ENCODE measurements at regions not wholly inside any gene's neighbourhood (a gene's known extent, or its start where the extent isn't known, plus 50 kb on each side); places are given as distances from the start of the nearest gene placed in this dataset.

DNA sequence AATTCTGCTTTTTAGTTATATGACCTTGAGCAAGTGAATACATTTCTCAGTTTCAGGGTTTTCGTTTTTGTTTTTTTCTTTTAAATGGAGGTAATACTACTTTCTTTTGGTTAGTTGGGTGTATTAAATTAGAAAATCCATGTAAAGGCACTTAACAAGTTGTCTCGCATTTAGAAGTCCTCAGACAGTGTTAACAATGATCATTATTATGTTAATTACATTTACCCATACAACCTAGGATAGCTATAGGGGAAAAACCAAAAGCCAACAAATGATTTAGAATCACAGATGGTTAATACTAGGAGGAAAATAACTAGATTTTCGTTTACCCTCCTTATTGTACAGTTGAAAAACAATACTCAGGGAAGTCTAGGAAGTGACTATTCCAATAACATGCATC lies 972.2 kb upstream of the WWC1 start:
- ChIA-PET CTCF (no interaction called here), POLR2A (no interaction called here)
- TF ChIP-seq, protein P1, sequence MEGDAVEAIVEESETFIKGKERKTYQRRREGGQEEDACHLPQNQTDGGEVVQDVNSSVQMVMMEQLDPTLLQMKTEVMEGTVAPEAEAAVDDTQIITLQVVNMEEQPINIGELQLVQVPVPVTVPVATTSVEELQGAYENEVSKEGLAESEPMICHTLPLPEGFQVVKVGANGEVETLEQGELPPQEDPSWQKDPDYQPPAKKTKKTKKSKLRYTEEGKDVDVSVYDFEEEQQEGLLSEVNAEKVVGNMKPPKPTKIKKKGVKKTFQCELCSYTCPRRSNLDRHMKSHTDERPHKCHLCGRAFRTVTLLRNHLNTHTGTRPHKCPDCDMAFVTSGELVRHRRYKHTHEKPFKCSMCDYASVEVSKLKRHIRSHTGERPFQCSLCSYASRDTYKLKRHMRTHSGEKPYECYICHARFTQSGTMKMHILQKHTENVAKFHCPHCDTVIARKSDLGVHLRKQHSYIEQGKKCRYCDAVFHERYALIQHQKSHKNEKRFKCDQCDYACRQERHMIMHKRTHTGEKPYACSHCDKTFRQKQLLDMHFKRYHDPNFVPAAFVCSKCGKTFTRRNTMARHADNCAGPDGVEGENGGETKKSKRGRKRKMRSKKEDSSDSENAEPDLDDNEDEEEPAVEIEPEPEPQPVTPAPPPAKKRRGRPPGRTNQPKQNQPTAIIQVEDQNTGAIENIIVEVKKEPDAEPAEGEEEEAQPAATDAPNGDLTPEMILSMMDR (IDR thresholded peaks at IDR 0.05; ENCODE audit: control extremely low read depth, extremely low read depth, low read depth, missing control alignments) = no peak
- no peak for DNase-seq (ENCODE audit: extremely low spot score)

DNA sequence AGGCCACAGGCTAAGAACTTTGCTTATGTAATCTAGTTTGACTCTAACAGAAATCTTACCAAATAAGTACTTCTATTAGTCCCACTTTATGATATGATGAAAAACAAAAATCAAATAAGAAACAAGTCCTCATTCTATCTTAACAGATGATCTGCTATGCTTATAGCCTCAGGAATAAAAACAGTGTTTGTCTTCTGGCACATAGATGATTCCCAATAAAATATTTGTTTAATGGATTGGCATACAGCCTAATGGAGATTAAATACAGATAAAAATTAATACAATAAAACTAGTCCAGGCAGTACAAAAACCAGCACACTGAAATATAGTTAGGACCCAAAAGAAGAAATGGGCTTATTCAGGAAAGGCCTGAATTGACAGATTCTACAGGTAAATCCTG lies 971.4 kb upstream of the WWC1 start:
- TF ChIP-seq, protein P1 (IDR thresholded peaks at IDR 0.05; ENCODE audit: control extremely low read depth, extremely low read depth, low read depth, missing control alignments) = no peak
- ChIA-PET CTCF (no interaction called here), POLR2A (no interaction called here)
- DNase-seq (ENCODE audit: extremely low spot score) = no peak

DNA sequence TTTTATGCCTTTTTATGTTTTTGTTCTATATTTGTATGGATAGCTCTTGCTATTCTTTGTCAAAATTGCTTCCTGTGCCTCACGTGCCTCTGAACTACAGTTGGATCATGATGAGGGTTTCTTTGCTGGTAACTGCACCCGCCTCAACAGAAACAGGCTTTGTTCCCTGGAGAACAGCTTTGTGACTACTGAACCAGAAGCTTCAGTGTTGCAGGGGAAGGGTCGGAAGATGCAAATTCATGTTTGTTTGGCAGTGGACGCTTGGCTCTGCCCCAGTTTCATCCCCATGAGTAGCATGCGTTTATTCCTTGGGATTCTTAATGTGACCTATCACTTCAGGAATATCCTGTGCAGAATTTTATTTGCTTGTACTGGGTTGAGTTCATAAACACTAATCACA lies 959.1 kb upstream of the WWC1 start:
- POLR2A ChIA-PET = no interaction called here
- TF ChIP-seq, protein P1 (IDR thresholded peaks at IDR 0.05; ENCODE audit: control extremely low read depth, extremely low read depth, low read depth, missing control alignments) = no peak
- CTCF ChIA-PET = no interaction called here
- no peak for DNase-seq (ENCODE audit: extremely low spot score)

DNA sequence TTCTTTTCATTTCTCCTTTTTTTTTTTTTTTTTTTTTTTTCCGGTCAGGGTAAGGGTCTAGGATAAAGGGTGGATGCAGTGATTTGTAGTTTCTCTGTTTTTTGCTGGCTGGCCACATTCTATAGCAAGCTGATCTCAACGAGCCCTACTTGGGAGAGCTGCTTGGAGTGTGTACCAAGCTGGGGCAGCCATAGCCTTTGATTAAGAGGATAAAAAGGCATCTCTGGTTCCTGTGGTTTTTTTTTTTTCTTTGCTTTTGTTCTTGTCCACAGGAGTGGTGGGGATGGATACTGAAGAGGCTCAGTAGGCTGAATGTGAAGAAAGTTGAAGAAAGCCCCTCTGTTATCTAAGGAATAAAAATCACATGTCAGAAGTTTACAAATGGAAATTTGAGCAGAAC lies 955.3 kb upstream of the WWC1 start:
- ChIA-PET POLR2A (no interaction called here), CTCF (no interaction called here)
- DNase-seq (ENCODE audit: extremely low spot score) = no peak
- TF ChIP-seq, protein P1 (IDR thresholded peaks at IDR 0.05; ENCODE audit: control extremely low read depth, extremely low read depth, low read depth, missing control alignments) = no peak

DNA sequence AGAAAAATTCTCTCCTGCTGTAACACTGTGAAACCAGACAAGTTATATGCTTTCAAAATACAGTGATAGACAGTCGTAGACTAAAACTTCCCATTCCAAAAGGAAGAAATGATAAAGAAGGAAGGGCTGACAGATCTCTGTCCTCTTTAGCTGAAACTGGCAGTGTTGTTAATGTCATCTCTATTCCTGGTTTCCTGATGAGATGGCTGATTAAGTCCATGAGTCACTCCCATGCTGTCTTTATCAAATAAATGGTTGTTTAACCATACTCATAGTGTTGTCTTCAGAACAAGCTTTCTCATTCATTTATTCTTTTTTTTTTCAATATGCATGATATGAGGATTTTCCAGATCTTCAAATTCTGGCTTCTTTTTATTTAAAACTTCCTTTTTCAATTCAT lies 952.2 kb upstream of the WWC1 start:
- TF ChIP-seq, protein P1 (IDR thresholded peaks at IDR 0.05; ENCODE audit: control extremely low read depth, extremely low read depth, low read depth, missing control alignments) = no peak
- DNase-seq (ENCODE audit: extremely low spot score) = no peak
- ChIA-PET CTCF (no interaction called here), POLR2A (no interaction called here)

DNA sequence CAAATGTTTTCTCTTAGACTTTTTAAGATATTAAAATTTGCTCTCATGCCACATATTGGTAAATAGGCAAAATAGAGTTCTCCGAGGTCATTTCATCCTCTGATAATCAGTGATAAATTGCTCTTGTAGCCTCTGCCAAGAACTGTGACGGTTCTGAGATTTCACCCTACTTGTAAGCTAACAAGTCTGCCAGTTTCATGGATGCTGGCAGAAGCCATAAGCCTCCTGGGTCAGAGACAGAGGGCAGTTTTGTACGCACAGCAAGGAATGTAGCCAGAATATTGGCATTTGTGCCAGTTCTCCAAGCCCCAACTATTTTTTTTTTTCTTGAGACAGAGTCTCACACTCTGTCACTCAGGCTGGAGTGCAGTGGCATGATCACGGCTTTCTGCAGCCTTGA lies 945.0 kb upstream of the WWC1 start:
- POLR2A ChIA-PET = no interaction called here
- CTCF ChIA-PET = interaction anchor here (1.2 kb wide), 1 partner anchor 9 kb away, joined by 3 read pairs; no protein-coding TSS in a partner anchor
- no peak for DNase-seq (ENCODE audit: extremely low spot score)
- TF ChIP-seq, protein P1 (IDR thresholded peaks at IDR 0.05; ENCODE audit: control extremely low read depth, extremely low read depth, low read depth, missing control alignments) = no peak

All from GM10248 (cell line).